Colonic mucosa (tissue), 4 donors: ENCODE measurements at regions not wholly inside any gene's neighbourhood (a gene's known extent, or its start where the extent isn't known, plus 50 kb on each side); places are given as distances from the start of the nearest gene placed in this dataset.
"Not testable (repeated sequence)": the region's sequence is repeated elsewhere in the genome, so short reads cannot be mapped to it uniquely, and the experiment has no call there.

Experiments used
- DNase-seq: peaks from one replicate; pipeline ENCODE4 v3.0.0-alpha.2; 2020
- H3K27ac ChIP-seq: fragments of 200-600 bp; one replicate; pipeline ENCODE4 v1.8.0; 2021
- H3K27me3 ChIP-seq: fragments of 200-600 bp; one replicate; pipeline ENCODE4 v1.8.0; 2021
- H3K36me3 ChIP-seq: fragments of 200-600 bp; one replicate; pipeline ENCODE4 v1.8.0; 2021
- H3K4me1 ChIP-seq: fragments of 200-600 bp; one replicate; pipeline ENCODE4 v1.8.0; 2021; ENCODE audit warnings: mild to moderate bottlenecking
- H3K4me3 ChIP-seq: fragments of 200-600 bp; one replicate; pipeline ENCODE4 v1.8.0; 2021
- H3K9ac ChIP-seq, 2 donors: one replicate each; pipeline ENCODE4 v1.7.0; 2013; ENCODE audit warnings: control low read depth in 2 of 2, low read depth in 2 of 2, low read length in 2 of 2
- H3K9me3 ChIP-seq: fragments of 200-600 bp; one replicate; pipeline ENCODE4 v1.8.0; 2021
- intact Hi-C: fragments of 100-400 bp; cut with DNase I; formaldehyde crosslinking; loops from one replicate; pipeline ENCODE4 v1.14.1; 2022
- TF ChIP-seq, protein P1 (sequence below): fragments of 200-600 bp; IDR thresholded peaks from one replicate; pipeline ENCODE4 v1.8.0; 2022; ENCODE audit warnings: antibody characterized with exemption, mild to moderate bottlenecking
- donor health status: healthy.
- donor health status: DM: no; HTN: no; CAD: no.
- donor health status: DM: no; HTN: no; CAD: no.

DNA sequence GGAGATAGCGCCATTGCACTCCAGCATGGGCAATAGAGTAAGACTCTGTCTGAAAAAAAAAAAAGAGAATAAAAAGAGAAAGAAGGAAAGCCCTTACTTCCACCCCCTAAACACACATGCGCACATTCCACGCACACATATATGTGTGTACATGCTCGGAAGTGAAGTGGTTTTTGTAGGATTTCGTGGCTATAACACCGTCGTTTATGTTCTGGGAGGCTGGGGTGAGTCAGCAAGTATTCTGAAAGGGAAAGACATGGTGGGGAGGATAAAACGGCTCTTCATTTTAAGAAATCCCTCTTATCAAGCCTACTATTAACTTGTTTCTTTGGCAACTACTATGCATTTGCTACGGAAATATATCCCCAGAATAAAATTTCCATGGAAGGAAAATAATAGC lies 422.8 kb upstream of the TBL1XR1 start:
- Histone ChIP-seq H3K4me1 (no peaks in the 10 kb centered on the region), H3K4me3 (no peak overlapping the region), H3K36me3 (no peaks in the 10 kb centered on the region), H3K9ac (no peak overlapping the region), H3K27ac (no peak overlapping the region), H3K27me3 (no peaks in the 10 kb centered on the region), H3K9me3 (no peaks in the 10 kb centered on the region)
- TF ChIP-seq, protein P1, sequence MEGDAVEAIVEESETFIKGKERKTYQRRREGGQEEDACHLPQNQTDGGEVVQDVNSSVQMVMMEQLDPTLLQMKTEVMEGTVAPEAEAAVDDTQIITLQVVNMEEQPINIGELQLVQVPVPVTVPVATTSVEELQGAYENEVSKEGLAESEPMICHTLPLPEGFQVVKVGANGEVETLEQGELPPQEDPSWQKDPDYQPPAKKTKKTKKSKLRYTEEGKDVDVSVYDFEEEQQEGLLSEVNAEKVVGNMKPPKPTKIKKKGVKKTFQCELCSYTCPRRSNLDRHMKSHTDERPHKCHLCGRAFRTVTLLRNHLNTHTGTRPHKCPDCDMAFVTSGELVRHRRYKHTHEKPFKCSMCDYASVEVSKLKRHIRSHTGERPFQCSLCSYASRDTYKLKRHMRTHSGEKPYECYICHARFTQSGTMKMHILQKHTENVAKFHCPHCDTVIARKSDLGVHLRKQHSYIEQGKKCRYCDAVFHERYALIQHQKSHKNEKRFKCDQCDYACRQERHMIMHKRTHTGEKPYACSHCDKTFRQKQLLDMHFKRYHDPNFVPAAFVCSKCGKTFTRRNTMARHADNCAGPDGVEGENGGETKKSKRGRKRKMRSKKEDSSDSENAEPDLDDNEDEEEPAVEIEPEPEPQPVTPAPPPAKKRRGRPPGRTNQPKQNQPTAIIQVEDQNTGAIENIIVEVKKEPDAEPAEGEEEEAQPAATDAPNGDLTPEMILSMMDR: no peak
- DNase-seq: no peak
- intact Hi-C loops: no loop called here

GRCh38 chr3:177622520-177622919 lies 425.2 kb upstream of the TBL1XR1 start:
- no peaks in the 10 kb centered on the region for H3K36me3 ChIP-seq
- no peak for DNase-seq
- H3K27ac ChIP-seq: no peak overlapping the region
- no peak overlapping the region for H3K4me3 ChIP-seq
- no peaks in the 10 kb centered on the region for H3K4me1 ChIP-seq
- TF ChIP-seq, protein P1: no peak
- H3K9me3 ChIP-seq: no peaks in the 10 kb centered on the region
- H3K9ac ChIP-seq: no peak overlapping the region
- no peaks in the 10 kb centered on the region for H3K27me3 ChIP-seq
- intact Hi-C loops: no loop called here

- Histone ChIP-seq H3K4me1 (no peaks in the 10 kb centered on the region), H3K9me3 (no peaks in the 10 kb centered on the region), H3K9ac (no peak overlapping the region), H3K36me3 (no peaks in the 10 kb centered on the region), H3K4me3 (no peak overlapping the region), H3K27ac (no peak overlapping the region), H3K27me3 (no peaks in the 10 kb centered on the region)
- DNase-seq: no peak
- TF ChIP-seq, protein P1: no peak
- intact Hi-C loops: no loop called here
Observed at GRCh38 chr3:177622982-177623617, 425.8 kb upstream of the TBL1XR1 start.

DNA sequence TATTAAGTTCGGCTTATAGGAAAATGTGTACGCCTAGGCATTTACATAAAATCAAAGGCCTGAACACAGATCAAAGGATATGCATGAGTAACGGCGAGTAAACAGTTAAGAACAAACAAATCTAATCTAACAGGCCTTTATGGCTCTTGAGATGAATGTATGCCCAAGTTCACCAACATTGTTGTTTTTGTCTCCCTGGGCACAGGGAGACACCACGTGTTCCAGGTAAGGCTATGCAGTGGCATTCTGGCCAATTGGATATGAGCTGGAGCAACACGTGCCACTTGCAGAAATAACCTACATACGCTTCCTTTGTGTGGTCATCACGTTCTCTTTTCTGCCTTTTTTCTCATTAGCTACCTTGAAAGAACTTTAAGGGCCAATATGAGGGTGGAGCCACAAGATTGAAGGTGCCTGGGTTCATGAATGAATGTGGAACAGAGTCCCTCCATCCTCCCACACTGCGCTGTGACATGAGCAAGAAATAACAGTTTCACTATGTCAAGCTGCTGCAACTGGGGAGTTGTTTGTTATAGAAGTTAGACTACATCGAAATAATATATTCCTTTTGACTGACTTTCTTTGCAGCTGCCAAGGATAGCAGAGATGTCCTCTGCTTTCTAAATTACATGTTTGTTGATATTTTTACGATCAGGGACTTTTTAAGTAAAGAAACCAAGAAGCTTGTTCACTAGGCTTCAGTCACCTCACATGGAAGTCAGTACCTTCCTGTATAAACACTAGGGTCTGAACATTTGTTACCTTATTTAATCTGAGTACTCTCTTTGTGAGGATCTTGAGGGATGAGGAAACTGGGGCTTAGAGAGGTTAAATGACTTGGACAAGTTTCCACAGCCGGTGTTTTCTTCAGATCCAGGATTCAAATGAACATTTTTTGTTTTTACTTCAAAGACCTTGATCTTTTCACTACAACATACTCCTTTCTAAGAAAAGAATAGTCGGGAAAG lies 427.5 kb upstream of the TBL1XR1 start:
- TF ChIP-seq, protein P1: no peak
- intact Hi-C loops: no loop called here
- Histone ChIP-seq H3K36me3 (no peaks in the 10 kb centered on the region), H3K27ac (no peak overlapping the region), H3K4me3 (no peak overlapping the region), H3K9me3 (no peaks in the 10 kb centered on the region), H3K27me3 (no peaks in the 10 kb centered on the region), H3K9ac (no peak overlapping the region), H3K4me1 (no peaks in the 10 kb centered on the region)
- DNase-seq: no peak

- no peaks in the 10 kb centered on the region for H3K4me1 ChIP-seq
- no peaks in the 10 kb centered on the region for H3K9me3 ChIP-seq
- H3K4me3 ChIP-seq: no peak overlapping the region
- TF ChIP-seq, protein P1: no peak
- H3K27me3 ChIP-seq: no peaks in the 10 kb centered on the region
- no peak overlapping the region for H3K9ac ChIP-seq
- H3K36me3 ChIP-seq: no peaks in the 10 kb centered on the region
- DNase-seq: no peak
- intact Hi-C loops: no loop called here
- no peak overlapping the region for H3K27ac ChIP-seq
Observed at GRCh38 chr3:177626045-177626444, 428.8 kb upstream of the TBL1XR1 start.

GRCh38 chr3:177628095-177628719 lies 430.9 kb upstream of the TBL1XR1 start:
- H3K4me3 ChIP-seq, H3K36me3 ChIP-seq, H3K9ac ChIP-seq, DNase-seq, intact Hi-C loops, H3K27me3 ChIP-seq, H3K27ac ChIP-seq, H3K4me1 ChIP-seq, H3K9me3 ChIP-seq: not testable (repeated sequence)
